H9 (cell line): ENCODE measurements at regions not wholly inside any gene's neighbourhood (a gene's known extent, or its start where the extent isn't known, plus 50 kb on each side); places are given as distances from the start of the nearest gene placed in this dataset.
"Not testable (repeated sequence)": the region's sequence is repeated elsewhere in the genome, so short reads cannot be mapped to it uniquely, and the experiment has no call there.

ENCODE experiments used
- DNase-seq: peaks from one replicate; pipeline ENCODE4 v3.0.0-alpha.2; 2017
- H2AFZ ChIP-seq: one replicate; pipeline ENCODE4 v1.6.1; 2013; ENCODE audit warnings: mild to moderate bottlenecking, low read length, control low read depth, moderate library complexity
- H2AK5ac ChIP-seq: 2 replicates; pipeline ENCODE4 v1.6.1; 2013; ENCODE audit warnings: low read length, control low read depth, mixed read lengths; ENCODE audit not compliant: insufficient read length
- H2BK120ac ChIP-seq: one replicate; pipeline ENCODE4 v1.6.1; 2013; ENCODE audit warnings: low read depth, mild to moderate bottlenecking, low read length, control low read depth, inconsistent platforms; ENCODE audit not compliant: poor library complexity, severe bottlenecking
- H2BK12ac ChIP-seq: 2 replicates; pipeline ENCODE4 v1.6.1; 2013; ENCODE audit warnings: low read length, control low read depth, mixed read lengths, low read depth; ENCODE audit not compliant: insufficient read length
- H2BK15ac ChIP-seq: 2 replicates; pipeline ENCODE4 v1.6.1; 2013; ENCODE audit warnings: low read depth, low read length, control low read depth
- H2BK20ac ChIP-seq: one replicate; pipeline ENCODE4 v1.6.1; 2013; ENCODE audit warnings: low read depth, mild to moderate bottlenecking, low read length, control low read depth, inconsistent platforms; ENCODE audit not compliant: poor library complexity, severe bottlenecking
- H2BK5ac ChIP-seq: 2 replicates; pipeline ENCODE4 v1.6.1; 2013; ENCODE audit warnings: low read length, control low read depth, mixed read lengths; ENCODE audit not compliant: insufficient read length
- H3K14ac ChIP-seq: 2 replicates; pipeline ENCODE4 v1.6.1; 2013; ENCODE audit warnings: low read length, control low read depth; ENCODE audit not compliant: insufficient read depth
- H3K18ac ChIP-seq: 2 replicates; pipeline ENCODE4 v1.6.1; 2013; ENCODE audit warnings: low read depth, mild to moderate bottlenecking, mixed read lengths, low read length, control low read depth; ENCODE audit not compliant: insufficient read length
- H3K23ac ChIP-seq: 2 replicates; pipeline ENCODE4 v1.6.1; 2013; ENCODE audit warnings: low read length, control low read depth, mixed read lengths, low read depth; ENCODE audit not compliant: insufficient read length
- H3K23me2 ChIP-seq: 2 replicates; pipeline ENCODE4 v1.6.1; 2013; ENCODE audit warnings: low read depth, mild to moderate bottlenecking, mixed read lengths, low read length, control low read depth; ENCODE audit not compliant: insufficient read length, poor library complexity, severe bottlenecking
- H3K27ac ChIP-seq: 2 replicates; pipeline ENCODE4 v1.5.1; 2013; ENCODE audit warnings: low read length, control low read depth, mixed read lengths, low read depth; ENCODE audit not compliant: insufficient read length
- H3K27me3 ChIP-seq: 2 replicates; pipeline ENCODE4 v1.6.1; 2013; ENCODE audit warnings: low read length, control low read depth, inconsistent platforms; ENCODE audit not compliant: insufficient read depth
- H3K4ac ChIP-seq: 2 replicates; pipeline ENCODE4 v1.6.1; 2013; ENCODE audit warnings: low read depth, mild to moderate bottlenecking, control low read depth, inconsistent platforms, low read length, moderate library complexity
- H3K4me1 ChIP-seq: 2 replicates; pipeline ENCODE4 v1.6.1; 2013; ENCODE audit warnings: low read length, control low read depth, inconsistent platforms; ENCODE audit not compliant: insufficient read depth
- H3K4me2 ChIP-seq: 2 replicates; pipeline ENCODE4 v1.6.1; 2013; ENCODE audit warnings: low read length, control low read depth, mixed read lengths; ENCODE audit not compliant: insufficient read length, insufficient read depth
- H3K56ac ChIP-seq: 2 replicates; pipeline ENCODE4 v1.6.1; 2013; ENCODE audit warnings: low read depth, mild to moderate bottlenecking, mixed read lengths, low read length, control low read depth; ENCODE audit not compliant: insufficient read length
- H3K79me1 ChIP-seq: 2 replicates; pipeline ENCODE4 v1.6.1; 2013; ENCODE audit warnings: low read depth, mild to moderate bottlenecking, moderate library complexity, low read length, control low read depth, inconsistent platforms; ENCODE audit not compliant: insufficient read depth, poor library complexity, severe bottlenecking
- H3K79me2 ChIP-seq: 2 replicates; pipeline ENCODE4 v1.6.1; 2013; ENCODE audit warnings: low read length, control low read depth, inconsistent platforms; ENCODE audit not compliant: insufficient read depth
- H3K9ac ChIP-seq: 2 replicates; pipeline ENCODE4 v1.6.1; 2013; ENCODE audit warnings: low read length, control low read depth, mixed read lengths; ENCODE audit not compliant: insufficient read length; ENCODE audit errors: extremely low read depth
- H3K9me3 ChIP-seq: one replicate; pipeline ENCODE4 v1.6.1; 2013; ENCODE audit warnings: low read depth, low read length, inconsistent platforms; ENCODE audit not compliant: control insufficient read depth
- H3T11ph ChIP-seq: one replicate; pipeline ENCODE4 v1.6.1; 2013; ENCODE audit warnings: mild to moderate bottlenecking, low read length, control low read depth, inconsistent platforms
- H4K20me1 ChIP-seq: one replicate; pipeline ENCODE4 v1.6.1; 2013; ENCODE audit not compliant: control insufficient read depth, insufficient read length, insufficient read depth
- H4K5ac ChIP-seq: 2 replicates; pipeline ENCODE4 v1.6.1; 2013; ENCODE audit warnings: low read depth, mild to moderate bottlenecking, mixed read lengths, low read length, control low read depth; ENCODE audit not compliant: insufficient read length
- H4K8ac ChIP-seq: replicated peaks from 2 replicates; pipeline ENCODE4 v1.6.1; 2013; ENCODE audit warnings: low read length, control low read depth, mixed read lengths, low read depth; ENCODE audit not compliant: insufficient read length
- H4K91ac ChIP-seq: 2 replicates; pipeline ENCODE4 v1.6.1; 2013; ENCODE audit warnings: low read depth, mild to moderate bottlenecking, moderate library complexity, mixed read lengths, low read length, control low read depth; ENCODE audit not compliant: insufficient read length
- H3K27ac Mint-ChIP-seq, 3 experiments: 2 replicates in 2 of 3; 3 replicates in 1 of 3; pipeline ENCODE4 v1.8.0; 2020 to 2021; ENCODE audit warnings: mixed read lengths in 3 of 3, mild to moderate bottlenecking in 1 of 3, moderate library complexity in 1 of 3
- H3K27me3 Mint-ChIP-seq: 2 replicates; pipeline ENCODE4 v1.8.0; 2021; ENCODE audit warnings: low read depth, mild to moderate bottlenecking, moderate library complexity, mixed read lengths
- H3K36me3 Mint-ChIP-seq, 3 experiments: 2 replicates in 2 of 3; 3 replicates in 1 of 3; pipeline ENCODE4 v1.8.0; 2020 to 2021; ENCODE audit warnings: low read depth in 3 of 3, mixed read lengths in 3 of 3; ENCODE audit not compliant: insufficient read depth in 1 of 3
- H3K4me1 Mint-ChIP-seq, 2 experiments: 2 replicates each; pipeline ENCODE4 v1.8.0; 2020; ENCODE audit warnings: mixed read lengths in 2 of 2
- H3K4me3 Mint-ChIP-seq, 2 experiments: 2 replicates in 1 of 2; 3 replicates in 1 of 2; pipeline ENCODE4 v1.8.0; 2020 to 2021; ENCODE audit warnings: mild to moderate bottlenecking in 2 of 2, mixed read lengths in 2 of 2, moderate library complexity in 1 of 2
- H3K9me3 Mint-ChIP-seq, 2 experiments: 2 replicates in 1 of 2; 3 replicates in 1 of 2; pipeline ENCODE4 v1.8.0; 2020; ENCODE audit warnings: mild to moderate bottlenecking in 2 of 2, mixed read lengths in 2 of 2, moderate library complexity in 1 of 2
- WGBS: extraction: QIAGEN DNeasy Blood & Tissue Kit; methylation state at CpG from one replicate; pipeline ENCODE4 v1.1.7; 2013; ENCODE audit warnings: missing lambda C conversion rate, low lambda C conversion rate, mixed read lengths; ENCODE audit not compliant: insufficient read length; ENCODE audit errors: extremely low coverage; 5-methylcytosine and 5-hydroxymethylcytosine counted together

DNA sequence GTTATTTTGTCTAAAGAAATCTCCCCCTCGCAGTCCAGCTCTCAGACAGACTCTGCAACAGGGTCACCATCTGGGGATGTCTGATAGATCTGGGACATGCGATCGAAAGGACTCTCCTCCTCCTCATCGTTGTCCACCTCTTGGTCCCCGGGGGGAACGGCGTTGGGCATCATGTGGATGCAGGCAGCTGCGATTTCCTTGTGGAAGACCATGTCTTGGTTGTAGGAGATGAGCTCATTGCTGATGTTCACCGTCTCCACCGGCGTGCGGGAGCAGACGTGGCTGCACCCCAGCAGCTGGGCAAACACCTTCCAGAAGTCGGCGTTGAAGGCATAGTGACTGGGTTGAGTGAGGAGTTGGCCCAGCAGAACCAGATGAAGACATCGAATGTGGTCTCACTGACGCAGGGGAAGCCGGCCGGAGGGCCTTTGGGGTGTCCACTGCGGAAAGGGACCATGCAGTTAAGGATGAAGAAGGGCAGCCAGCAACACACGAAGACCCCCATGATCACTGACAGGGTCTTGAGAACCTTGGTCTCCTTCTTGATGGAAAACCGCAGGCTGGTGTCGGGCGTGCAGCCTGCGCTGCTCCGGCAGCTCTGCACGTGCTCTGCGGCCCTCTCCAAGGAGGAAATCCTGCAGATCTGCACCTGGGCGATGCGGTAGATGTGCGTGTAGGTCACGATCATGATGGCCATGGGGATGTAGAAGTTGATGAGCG is 918.9 kb downstream of the RPIA start:
- not testable (repeated sequence) for H3K4me1 Mint-ChIP-seq, H3K79me2 ChIP-seq, H3K27me3 ChIP-seq, H3K18ac ChIP-seq, H4K20me1 ChIP-seq, H2BK15ac ChIP-seq, H3K27ac ChIP-seq, H3K4ac ChIP-seq, H3K9ac ChIP-seq, H4K91ac ChIP-seq, H2BK20ac ChIP-seq, H4K5ac ChIP-seq, H3K14ac ChIP-seq, H2BK5ac ChIP-seq, H2BK120ac ChIP-seq, H3K79me1 ChIP-seq, H2AK5ac ChIP-seq, H3T11ph ChIP-seq, H2BK12ac ChIP-seq, H3K27ac Mint-ChIP-seq, H2AFZ ChIP-seq, H3K23ac ChIP-seq, H3K56ac ChIP-seq, H3K27me3 Mint-ChIP-seq, H3K4me1 ChIP-seq, DNase-seq, H3K23me2 ChIP-seq, H4K8ac ChIP-seq, H3K4me2 ChIP-seq
- Mint-ChIP-seq H3K9me3 (peaks cover 34 to 43% of the 10 kb centered on the region in 2 experiments), H3K4me3 (peak overlapping the region in 1 of 2 experiments; percentile 14; a peak in 1 of 5 replicates), H3K36me3 (peaks cover 13 to 20% (median 18%) of the 10 kb centered on the region in 3 experiments; a peak in 6 of 7 replicates)
- H3K9me3 ChIP-seq: peaks cover 27% of the 10 kb centered on the region
- no CpG with 5 or more reads among the region's 33 CpGs for WGBS

DNA sequence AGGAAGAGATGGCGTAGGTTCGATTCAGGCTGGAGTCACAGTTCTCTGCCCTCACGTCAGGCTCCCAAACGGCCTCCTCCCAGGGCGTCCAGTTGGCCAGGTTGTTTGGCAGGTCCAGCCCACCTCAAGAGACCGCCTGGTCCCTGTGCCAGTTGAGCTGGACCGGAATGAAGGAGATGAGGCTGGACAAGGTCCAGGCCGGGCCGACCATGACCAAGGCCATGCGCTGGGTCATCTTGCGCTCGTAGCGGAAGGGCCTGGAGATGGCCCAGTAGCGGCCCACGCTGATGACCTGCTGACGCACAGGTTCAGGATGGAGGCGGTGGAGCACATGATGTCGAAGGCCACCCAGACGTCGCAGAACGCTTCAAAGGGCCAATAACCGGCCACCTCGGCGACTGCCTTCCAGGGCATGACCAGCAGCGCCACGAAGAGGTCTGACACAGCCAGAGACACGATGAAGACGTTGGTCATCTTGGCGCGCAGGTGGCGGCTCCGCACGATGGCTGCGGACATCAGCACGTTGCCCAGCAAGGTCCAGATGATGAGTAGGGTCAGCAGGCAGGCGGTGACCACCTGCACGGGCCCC is 919.5 kb downstream of the RPIA start:
- WGBS: no CpG with 5 or more reads among the region's 37 CpGs
- H3K79me2 ChIP-seq, H2AFZ ChIP-seq, H3K9ac ChIP-seq, H3K4me2 ChIP-seq, H2AK5ac ChIP-seq, H3K14ac ChIP-seq, H4K5ac ChIP-seq, H2BK15ac ChIP-seq, H3K4ac ChIP-seq, H3K56ac ChIP-seq, H3K27me3 Mint-ChIP-seq, H2BK20ac ChIP-seq, H4K8ac ChIP-seq, H2BK5ac ChIP-seq, H3K23ac ChIP-seq, H3K4me1 ChIP-seq, H3K23me2 ChIP-seq, H3K27ac Mint-ChIP-seq, H2BK12ac ChIP-seq, H4K20me1 ChIP-seq, H3K4me3 Mint-ChIP-seq, H3K18ac ChIP-seq, H3K27me3 ChIP-seq, H3K4me1 Mint-ChIP-seq, H3K27ac ChIP-seq, H4K91ac ChIP-seq, DNase-seq, H2BK120ac ChIP-seq, H3K79me1 ChIP-seq, H3T11ph ChIP-seq: not testable (repeated sequence)
- Mint-ChIP-seq H3K9me3 (peaks cover 39 to 48% of the 10 kb centered on the region in 2 experiments), H3K36me3 (peaks cover 13 to 20% (median 18%) of the 10 kb centered on the region in 3 experiments; a peak in 6 of 7 replicates)
- peaks cover 27% of the 10 kb centered on the region for H3K9me3 ChIP-seq
